Prostate gland (tissue), 2 donors: ENCODE measurements at regions not wholly inside any gene's neighbourhood (a gene's known extent, or its start where the extent isn't known, plus 50 kb on each side); places are given as distances from the start of the nearest gene placed in this dataset.

Experiments used
- CTCF ChIP-seq, 4 experiments: fragments of 200-600 bp in 2 of 4; fragments of 450-650 bp in 2 of 4; sonication (generic) in 2 of 4; IDR thresholded peaks; 1 replicate in 3 of 4; 2 replicates in 1 of 4; pipeline ENCODE4 v1.5.1; 2016 to 2019; ENCODE audit warnings: antibody characterized with exemption in 4 of 4, mild to moderate bottlenecking in 2 of 4, moderate library complexity in 2 of 4
- POLR2A ChIP-seq: fragments of 450-650 bp; IDR thresholded peaks from one replicate; pipeline ENCODE4 v1.6.1; 2016; ENCODE audit warnings: antibody characterized with exemption, mild to moderate bottlenecking

GRCh38 chr1:221125976-221126375 is 246.7 kb downstream of the HLX start:
- TF ChIP-seq POLR2A (no peak), CTCF (IDR thresholded peaks at IDR 0.05) (no peak)
